ENCODE measurements at regions not wholly inside any gene's neighbourhood (a gene's known extent, or its start where the extent isn't known, plus 50 kb on each side); places are given as distances from the start of the nearest gene placed in this dataset.
"Not testable (repeated sequence)": the region's sequence is repeated elsewhere in the genome, so short reads cannot be mapped to it uniquely, and the experiment has no call there.

DNA sequence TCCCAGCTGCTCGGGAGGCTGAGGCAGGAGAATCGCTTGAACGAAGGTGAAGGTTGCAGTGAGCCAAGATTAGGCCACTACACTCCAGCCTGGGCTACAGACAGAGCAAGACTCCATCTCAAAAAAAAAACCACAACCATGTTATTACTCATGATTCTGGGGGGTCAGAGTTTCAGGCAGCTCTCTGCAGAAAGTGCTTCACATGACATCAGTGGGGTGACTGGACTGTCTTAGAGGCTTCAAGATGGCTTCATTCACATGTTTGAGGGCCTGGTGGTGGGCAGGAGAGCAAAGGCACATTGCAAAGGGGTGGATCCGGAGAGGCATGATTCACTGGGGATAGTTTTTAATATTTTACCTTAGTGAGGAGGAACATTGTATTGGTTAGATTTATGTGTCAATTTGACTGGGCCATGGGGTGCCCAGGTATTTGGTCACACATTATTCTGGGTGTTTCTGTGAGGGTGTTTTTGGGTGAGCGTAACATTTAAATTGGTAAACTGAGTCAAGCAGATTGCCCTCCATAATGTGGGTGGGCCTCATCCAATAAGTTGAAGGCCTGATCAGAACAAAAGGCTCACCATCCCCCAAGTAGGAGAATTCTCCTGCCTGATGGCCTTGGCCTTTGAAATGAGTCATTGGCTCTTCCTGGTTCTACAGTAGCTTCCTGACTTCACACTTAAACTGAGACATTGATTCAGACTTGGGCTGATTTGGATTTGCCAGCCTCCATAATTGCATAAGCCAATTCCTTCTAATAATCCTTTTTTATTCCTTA lies 109.8 kb downstream of the GOSR1 start:
- Histone ChIP-seq H3K9me3 (no peaks in the 10 kb centered on the region), H3K4me1 (no peaks in the 10 kb centered on the region), H3K27ac (no peak overlapping the region), H3K4me3 (no peak overlapping the region), H3K27me3 (no peaks in the 10 kb centered on the region), H3K36me3 (no peaks in the 10 kb centered on the region)
- DNase-seq: no peak
- WGBS, 5 donors: 95 to 97% (median 96%) methylated on average over 5 of the region's 5 CpGs
- TF ChIP-seq, protein P1, sequence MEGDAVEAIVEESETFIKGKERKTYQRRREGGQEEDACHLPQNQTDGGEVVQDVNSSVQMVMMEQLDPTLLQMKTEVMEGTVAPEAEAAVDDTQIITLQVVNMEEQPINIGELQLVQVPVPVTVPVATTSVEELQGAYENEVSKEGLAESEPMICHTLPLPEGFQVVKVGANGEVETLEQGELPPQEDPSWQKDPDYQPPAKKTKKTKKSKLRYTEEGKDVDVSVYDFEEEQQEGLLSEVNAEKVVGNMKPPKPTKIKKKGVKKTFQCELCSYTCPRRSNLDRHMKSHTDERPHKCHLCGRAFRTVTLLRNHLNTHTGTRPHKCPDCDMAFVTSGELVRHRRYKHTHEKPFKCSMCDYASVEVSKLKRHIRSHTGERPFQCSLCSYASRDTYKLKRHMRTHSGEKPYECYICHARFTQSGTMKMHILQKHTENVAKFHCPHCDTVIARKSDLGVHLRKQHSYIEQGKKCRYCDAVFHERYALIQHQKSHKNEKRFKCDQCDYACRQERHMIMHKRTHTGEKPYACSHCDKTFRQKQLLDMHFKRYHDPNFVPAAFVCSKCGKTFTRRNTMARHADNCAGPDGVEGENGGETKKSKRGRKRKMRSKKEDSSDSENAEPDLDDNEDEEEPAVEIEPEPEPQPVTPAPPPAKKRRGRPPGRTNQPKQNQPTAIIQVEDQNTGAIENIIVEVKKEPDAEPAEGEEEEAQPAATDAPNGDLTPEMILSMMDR (IDR thresholded peaks at IDR 0.05): no peak
- TF ChIP-seq POLR2A (IDR thresholded peaks at IDR 0.05) (no peak), POLR2AphosphoS5 (IDR thresholded peaks at IDR 0.05) (no peak), EP300 (IDR thresholded peaks at IDR 0.05) (no peak)
- intact Hi-C loops (cut with DNase I; ENCODE audit: low total_unique reads): no loop called here

DNA sequence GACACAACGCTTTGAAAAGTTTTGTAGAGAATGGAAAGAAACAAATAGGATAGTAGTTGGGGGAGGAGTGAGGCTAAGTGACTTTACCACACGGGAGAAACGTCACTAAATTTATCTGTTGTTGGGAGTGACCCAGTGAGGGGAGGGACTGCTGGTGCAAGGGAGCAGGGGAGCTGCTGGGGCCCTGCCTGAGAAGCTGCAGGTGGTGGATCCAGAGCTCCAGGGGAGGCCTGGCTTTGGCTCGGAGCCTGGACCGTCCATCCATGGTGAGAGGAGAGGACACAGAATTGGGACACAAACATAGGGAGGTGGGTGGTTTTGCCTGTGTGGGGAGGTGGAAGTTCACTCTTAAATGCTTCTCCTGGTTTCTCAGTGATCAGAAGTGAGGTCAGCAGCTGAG lies 107.6 kb downstream of the GOSR1 start:
- TF ChIP-seq EP300 (IDR thresholded peaks at IDR 0.05) (no peak), POLR2AphosphoS5 (IDR thresholded peaks at IDR 0.05) (no peak), POLR2A (IDR thresholded peaks at IDR 0.05) (no peak)
- TF ChIP-seq, protein P1 (IDR thresholded peaks at IDR 0.05): no peak
- no peaks in the 10 kb centered on the region for H3K36me3 ChIP-seq
- no peaks in the 10 kb centered on the region for H3K9me3 ChIP-seq
- H3K4me3 ChIP-seq: no peak overlapping the region
- intact Hi-C loops (cut with DNase I; ENCODE audit: low total_unique reads): no loop called here
- H3K27ac ChIP-seq: no peak overlapping the region
- H3K27me3 ChIP-seq: no peaks in the 10 kb centered on the region
- no peak for DNase-seq
- H3K4me1 ChIP-seq: no peaks in the 10 kb centered on the region
- WGBS, 5 donors: 47 to 65% (median 57%) methylated on average over 5 of the region's 5 CpGs

DNA sequence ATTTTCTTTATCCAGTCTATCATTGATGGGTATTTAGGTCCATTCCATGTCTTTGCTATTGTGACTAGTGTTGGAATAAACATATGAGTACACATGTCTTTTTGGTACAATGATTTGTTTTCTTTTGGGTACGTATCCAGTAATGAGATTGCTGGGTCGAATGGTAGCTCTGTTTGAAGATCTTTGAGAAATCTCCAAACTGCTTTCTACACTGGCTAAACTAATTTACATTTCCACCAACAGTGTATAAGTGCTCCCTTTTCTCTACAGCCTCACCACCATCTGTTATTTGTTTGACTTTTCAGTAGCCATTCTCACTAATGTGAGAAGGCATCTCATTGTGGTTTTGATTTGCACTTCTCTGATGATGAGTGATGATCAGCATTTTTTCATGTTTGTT lies 103.7 kb downstream of the GOSR1 start:
- Histone ChIP-seq H3K27ac (no peak overlapping the region), H3K9me3 (no peaks in the 10 kb centered on the region), H3K4me3 (no peak overlapping the region), H3K27me3 (no peaks in the 10 kb centered on the region), H3K36me3 (no peaks in the 10 kb centered on the region), H3K4me1 (no peaks in the 10 kb centered on the region)
- TF ChIP-seq POLR2AphosphoS5 (IDR thresholded peaks at IDR 0.05) (no peak), EP300 (IDR thresholded peaks at IDR 0.05) (no peak)
- TF ChIP-seq, protein P1 (IDR thresholded peaks at IDR 0.05): no peak
- 84 to 94% (median 89%) methylated on average over 2 of the region's 2 CpGs for WGBS, 5 donors
- intact Hi-C loops (cut with DNase I; ENCODE audit: low total_unique reads): no loop called here
- no peak for DNase-seq

DNA sequence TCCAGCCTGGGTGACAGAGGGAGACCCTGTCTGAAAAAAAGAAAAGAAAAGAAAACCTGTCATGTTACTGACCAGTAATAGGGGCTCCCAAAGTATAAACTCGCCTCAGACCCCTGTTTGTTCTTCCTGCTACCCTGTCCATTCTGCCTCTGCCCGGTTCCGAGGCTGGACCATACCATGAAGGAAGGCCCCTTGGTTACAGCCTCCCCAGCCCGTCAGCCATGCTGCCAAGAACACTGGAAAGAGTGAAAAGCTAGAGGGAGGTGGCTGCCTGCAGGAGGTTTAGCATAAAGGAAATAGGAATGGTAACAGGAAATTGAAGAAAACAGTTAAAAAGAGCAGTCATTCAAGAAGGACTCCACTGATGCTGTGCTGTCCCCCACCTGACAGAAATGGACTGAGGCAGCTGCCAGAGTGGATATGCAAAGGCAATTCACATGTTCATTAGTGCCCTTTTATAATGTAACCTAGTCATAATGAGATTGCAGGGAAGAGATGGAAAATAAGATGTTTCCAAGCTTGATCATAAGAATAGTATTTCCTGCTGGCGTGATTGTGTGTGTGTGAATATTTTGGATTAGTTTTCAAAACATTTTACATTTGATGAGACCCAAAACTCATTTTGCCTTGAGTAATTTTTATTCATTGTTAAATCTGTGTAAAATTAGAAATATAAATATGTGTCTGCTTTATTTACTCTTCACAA lies 102.6 kb downstream of the GOSR1 start:
- Histone ChIP-seq H3K4me3 (no peak overlapping the region), H3K36me3 (no peaks in the 10 kb centered on the region), H3K9me3 (no peaks in the 10 kb centered on the region), H3K4me1 (no peaks in the 10 kb centered on the region), H3K27me3 (no peaks in the 10 kb centered on the region), H3K27ac (no peak overlapping the region)
- no peak for DNase-seq
- intact Hi-C loops (cut with DNase I; ENCODE audit: low total_unique reads): no loop called here
- WGBS, 5 donors: 70 to 89% (median 80%) methylated on average over 5 of the region's 5 CpGs
- TF ChIP-seq POLR2A (IDR thresholded peaks at IDR 0.05) (no peak), EP300 (IDR thresholded peaks at IDR 0.05) (no peak), POLR2AphosphoS5 (IDR thresholded peaks at IDR 0.05) (no peak)
- TF ChIP-seq, protein P1 (IDR thresholded peaks at IDR 0.05): no peak

DNA sequence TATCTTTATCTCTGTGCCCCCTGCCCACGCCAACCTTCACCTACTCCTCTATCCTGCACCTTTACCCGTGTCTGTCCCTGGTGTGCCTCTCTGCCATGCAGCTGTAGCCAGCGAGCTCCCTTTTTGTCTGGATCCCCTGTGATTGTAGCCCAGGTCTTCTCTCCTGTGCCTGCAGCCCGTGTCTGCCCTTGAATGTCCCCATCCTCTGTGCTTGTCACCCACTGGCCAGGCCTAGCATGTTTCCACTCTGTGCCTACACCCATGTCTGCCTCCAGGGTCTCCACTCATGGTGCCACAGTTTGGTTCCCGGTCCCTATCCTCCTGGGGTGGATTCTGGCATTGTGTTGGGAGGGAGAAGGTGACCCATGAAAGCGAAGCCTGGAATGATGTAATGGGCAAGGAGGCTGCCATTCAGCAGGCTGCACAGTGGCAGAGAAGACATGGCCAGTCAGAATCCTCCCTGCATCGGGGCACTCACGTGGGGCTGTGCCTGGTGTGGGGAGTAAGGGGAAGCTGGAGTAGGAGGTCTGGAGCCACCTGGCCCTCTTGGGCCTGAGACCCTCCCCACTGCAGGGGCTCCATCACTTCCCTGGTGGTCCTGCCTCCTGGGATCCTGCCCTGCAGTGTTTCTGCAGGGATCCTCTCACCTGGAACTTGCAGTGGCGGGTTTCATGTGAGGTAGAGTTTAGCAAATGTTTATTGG lies 101.0 kb downstream of the GOSR1 start:
- WGBS, 5 donors: 75 to 83% (median 81%) methylated on average over 8 to 9 of the region's 9 CpGs
- H3K27ac ChIP-seq; H3K36me3 ChIP-seq; H3K4me1 ChIP-seq; H3K4me3 ChIP-seq; H3K27me3 ChIP-seq; intact Hi-C loops (cut with DNase I; ENCODE audit: low total_unique reads); H3K9me3 ChIP-seq: not testable (repeated sequence)
- peak in 1 of 2 donors; percentile 9 for DNase-seq

Data from stomach (tissue), 8 donors.